ENCODE measurements at regions not wholly inside any gene's neighbourhood (a gene's known extent, or its start where the extent isn't known, plus 50 kb on each side); places are given as distances from the start of the nearest gene placed in this dataset.
"Not testable (repeated sequence)": the region's sequence is repeated elsewhere in the genome, so short reads cannot be mapped to it uniquely, and the experiment has no call there.

DNA sequence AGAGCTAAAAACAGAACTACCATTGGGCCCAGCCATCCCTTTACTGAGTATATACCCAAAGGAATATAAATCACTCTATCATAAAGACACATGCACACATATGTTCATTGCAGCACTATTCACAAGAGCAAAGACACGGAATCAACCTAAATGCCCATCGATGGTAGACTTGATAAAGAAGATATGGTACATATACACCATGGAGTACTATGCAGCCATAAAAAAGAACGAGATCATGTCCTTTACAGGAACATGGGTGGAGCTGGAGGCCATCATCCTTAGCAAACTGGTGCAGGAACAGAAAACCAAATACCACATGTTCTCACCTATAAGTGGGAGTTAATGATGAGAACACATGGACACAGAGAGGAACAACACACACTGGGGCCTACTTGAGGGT is 227.1 kb upstream of the RBBP8 start:
- DNase-seq: not testable (repeated sequence)

DNA sequence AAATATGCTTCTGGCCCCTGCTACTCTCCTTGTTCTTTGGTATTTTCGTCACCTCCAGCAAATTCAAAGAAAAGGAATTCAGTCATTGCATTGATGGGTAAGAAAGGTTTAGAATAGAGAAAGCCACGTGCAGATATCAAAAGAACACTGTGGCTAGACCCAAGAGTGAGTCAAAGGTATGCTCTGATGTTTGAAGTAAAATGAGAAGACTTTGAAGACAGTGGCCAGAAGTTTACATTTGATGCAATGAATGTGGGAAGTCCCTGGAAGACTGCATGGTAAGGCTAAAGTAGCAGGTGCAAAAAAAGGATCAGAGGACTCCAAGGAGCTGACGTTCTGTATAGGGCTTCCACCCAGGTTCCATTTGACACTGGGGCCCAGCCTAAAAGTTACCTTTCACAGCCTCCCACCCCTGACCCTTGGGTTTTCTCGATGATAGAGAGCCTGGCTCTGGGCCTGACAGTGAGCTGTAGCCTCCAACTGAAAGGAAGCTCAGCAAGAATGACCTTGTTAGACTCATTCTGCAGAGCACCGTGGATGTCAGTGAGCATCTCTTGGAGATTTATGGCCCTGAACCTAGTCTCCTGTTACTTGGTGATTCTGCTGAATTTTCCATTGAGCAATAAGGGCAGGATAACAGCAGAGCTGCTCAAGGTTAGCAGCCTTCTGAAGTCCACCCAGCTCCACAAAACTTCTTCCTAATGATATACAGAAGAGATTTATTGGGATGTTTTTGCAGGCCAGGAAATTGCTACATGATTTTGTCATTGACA is 223.7 kb upstream of the RBBP8 start:
- DNase-seq: no peak

DNA sequence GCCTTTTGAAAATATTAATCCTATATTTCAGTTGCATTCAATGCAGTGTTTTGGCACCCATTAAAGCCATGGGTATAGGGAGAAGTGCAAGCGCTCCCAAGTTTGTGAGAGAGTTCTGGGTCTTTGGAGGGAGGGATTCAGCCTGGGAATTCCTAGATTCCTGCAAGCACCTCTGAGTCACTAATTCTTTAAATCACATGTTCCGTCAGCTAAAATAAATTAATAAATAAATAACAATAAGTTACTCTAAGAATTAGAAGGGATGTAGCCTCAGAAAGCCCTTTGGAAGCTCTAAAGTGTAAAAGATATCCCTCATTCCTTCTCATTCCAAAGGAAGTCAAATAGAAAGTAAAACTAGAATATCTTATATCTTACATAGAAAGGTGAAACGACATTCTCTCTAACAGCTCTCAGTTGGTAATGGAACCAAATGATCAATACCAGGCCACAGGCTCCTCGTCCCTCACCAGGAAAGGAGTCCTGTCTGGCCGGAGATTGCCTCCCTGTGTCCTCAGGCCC is 222.4 kb upstream of the RBBP8 start:
- no peak for DNase-seq

- no peak for DNase-seq
Observed at GRCh38 chr18:22711192-22711685, 221.9 kb upstream of the RBBP8 start.

DNA sequence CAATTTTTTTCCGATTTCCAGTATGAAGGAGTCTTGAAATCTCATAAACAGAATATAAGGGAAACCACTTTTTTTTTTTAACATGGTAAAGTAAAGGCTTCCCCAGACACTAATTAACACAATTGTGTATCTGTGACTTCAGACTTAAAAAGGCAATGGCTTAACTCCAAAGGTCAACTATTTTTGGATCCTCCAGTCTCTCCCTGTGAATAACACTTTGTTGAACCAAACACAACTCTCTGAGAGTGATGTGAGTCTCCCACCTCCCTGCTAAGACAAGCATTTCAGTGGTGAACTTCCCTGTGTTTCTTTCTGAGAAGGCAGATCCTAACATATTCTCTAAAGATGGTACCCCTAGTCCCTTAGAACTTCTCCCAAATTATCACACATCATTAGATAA is 219.6 kb upstream of the RBBP8 start:
- no peak for DNase-seq

GRCh38 chr18:22717536-22717935 is 215.6 kb upstream of the RBBP8 start:
- DNase-seq: not testable (repeated sequence)

DNA sequence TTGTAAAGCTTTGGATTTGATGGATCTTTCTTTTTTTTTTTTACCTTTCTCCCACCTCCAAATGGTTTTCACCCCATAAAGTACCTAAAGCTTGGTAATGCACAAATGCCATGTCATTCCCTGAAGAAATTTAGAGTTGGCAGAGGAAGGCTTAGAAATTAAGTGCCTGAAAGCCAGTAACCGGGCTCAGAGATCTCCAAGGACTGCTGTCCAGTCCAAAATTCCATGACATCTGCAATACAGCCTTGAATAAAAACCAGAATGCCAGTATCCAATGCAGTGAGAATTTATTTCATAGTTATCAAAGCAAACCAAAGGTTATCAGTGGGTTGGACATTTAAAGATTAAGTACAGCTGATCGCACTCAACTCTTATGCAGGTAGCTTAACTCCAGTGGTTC is 209.9 kb upstream of the RBBP8 start:
- no peak for DNase-seq

DNA sequence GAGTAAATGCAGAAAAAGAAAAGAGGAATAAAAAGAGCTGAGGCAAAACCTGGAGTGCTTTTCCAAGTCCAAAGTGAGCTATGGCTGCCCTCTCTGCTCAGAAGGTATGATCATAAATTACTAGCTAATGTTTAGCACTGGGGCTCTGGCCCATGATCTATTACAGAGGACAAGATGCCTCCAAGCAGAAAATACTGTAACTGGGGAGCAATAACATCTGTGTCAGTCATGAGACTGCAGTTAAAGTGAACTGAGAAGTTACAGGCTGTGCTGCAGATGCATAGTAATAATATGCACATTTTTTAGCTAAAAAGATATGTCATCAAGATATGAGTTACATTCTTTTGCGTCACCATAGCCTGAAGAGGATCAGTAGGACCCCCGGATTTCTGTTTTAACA is 209.4 kb upstream of the RBBP8 start:
- DNase-seq: no peak

GRCh38 chr18:22726469-22726868 is 206.7 kb upstream of the RBBP8 start:
- no peak for DNase-seq

DNA sequence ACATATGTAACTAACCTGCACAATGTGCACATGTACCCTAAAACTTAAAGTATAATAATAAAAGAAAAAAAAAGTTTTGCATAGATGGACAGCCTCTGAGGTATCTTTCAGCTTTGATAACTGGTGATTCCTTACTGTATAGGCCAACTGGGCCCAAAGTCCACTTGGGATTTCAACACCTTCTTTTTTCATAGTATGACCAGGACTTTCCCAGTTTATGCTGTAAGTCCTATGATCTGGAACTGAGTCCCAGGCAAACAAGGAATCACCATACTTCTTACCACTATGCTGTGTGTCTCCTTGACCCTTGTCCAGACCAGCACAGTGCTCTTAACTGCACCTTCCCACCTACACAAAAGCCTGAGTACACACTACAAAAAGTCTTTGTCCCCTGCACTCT is 205.1 kb upstream of the RBBP8 start:
- no peak for DNase-seq

DNA sequence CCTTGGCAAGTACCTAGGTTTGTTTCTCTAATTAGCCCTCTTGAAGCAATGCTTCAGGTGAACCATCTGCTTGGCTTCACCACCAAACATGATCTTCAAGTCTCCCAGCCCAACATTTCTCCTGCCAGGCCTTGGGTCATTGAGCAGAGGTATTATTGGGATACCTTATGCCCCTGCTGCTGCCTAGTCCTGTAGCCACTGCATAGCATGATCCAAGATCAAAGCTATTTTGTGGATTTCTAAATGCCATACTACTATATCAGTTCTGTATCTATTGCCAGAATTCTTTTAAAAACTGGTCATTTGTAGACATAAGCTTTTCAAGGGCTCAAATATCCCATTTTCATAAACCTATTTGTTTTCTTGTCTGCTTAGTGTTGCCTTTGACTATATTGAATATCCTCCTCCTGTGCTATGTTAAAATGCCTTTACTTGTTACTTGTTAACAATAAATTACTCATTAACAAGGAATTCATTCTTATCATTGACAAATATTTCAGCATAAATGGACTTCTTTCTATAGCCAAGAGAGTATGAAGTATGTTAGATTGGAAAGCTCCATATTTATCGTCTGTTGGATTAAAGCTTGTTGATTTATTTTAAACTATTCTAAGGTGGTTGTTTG is 204.5 kb upstream of the RBBP8 start:
- no peak for DNase-seq

DNA sequence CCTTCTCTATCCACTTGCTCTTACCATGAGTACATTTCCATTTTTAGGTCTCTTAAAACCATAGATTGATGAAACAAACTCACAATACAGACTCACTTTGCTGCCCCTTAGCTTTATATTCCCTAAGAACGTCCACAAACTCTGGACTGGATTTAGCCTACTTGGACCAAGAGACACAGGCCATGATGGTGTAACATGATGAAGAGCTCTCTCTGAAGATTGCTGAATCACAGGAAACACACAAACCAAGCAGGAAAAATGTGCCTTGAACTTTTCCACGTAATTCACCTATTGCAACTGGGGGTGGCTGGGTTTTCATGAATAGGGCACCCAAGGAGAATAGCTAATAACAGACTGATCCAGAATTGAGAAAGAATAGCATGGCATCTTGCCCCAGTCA is 201.7 kb upstream of the RBBP8 start:
- DNase-seq: no peak

GRCh38 chr18:22734105-22734661 is 198.9 kb upstream of the RBBP8 start:
- DNase-seq: no peak

DNA sequence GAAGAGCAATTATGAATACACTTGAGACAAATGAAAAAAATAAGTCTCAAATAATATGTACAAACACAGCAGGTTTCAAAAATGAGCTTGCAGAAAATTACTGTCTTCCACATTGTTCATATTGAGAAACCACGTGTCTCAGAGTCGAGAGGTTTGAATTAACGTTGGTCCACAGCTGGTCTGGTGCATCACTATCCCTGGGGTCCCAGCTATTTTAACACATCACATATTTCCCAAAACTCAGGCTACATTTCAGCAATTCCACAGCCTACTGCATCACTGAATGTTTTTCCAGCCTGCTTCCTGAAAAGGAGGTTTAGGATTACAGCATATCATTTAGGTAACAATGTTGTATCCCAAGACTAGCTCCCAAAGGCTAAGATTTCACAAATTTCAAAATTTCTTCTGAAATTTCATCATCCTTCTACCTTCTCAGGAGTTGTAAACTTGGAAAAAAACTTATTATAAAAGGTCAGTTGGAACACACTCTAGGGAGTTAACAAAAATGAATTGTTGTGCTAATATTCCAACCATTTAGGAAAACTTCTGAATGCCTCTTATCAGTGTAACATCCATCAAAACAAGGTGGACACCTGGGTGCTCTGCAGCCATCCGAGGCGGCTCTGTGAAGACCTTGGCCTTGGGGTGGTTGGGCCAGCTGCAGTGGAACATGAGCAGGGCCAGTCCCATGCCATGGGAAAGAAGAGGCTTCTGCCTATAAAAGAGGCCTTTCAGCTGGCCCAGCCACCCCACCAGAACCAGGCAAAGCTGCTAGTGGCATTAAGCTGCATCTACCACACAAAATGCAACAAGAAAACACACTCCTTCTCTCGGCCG is 198.1 kb upstream of the RBBP8 start:
- no peak for DNase-seq

DNA sequence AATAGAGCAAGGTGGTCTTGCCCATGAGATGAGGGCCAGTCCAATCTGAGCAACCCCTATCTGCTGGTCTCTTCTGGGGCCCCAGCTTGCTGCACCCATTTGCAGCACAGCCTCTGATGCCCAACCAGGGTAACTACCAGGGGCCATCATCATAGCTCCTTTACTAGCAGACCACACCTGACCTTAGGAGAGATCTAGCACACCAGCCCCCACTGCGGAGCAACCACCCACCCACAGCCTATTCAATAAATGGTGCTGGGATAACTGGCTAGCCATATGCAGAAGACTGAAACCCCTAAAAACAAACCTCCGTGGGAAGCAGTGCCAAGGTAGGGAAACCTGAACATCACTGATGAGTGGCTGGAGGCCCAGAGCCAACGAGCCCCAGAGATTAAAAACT is 196.1 kb upstream of the RBBP8 start:
- DNase-seq: no peak

- DNase-seq: no peak
Observed at GRCh38 chr18:22739061-22739642, 194.0 kb upstream of the RBBP8 start.

GRCh38 chr18:22739789-22740188 is 193.3 kb upstream of the RBBP8 start:
- no peak for DNase-seq

GRCh38 chr18:22741318-22741717 is 191.8 kb upstream of the RBBP8 start:
- no peak for DNase-seq

DNA sequence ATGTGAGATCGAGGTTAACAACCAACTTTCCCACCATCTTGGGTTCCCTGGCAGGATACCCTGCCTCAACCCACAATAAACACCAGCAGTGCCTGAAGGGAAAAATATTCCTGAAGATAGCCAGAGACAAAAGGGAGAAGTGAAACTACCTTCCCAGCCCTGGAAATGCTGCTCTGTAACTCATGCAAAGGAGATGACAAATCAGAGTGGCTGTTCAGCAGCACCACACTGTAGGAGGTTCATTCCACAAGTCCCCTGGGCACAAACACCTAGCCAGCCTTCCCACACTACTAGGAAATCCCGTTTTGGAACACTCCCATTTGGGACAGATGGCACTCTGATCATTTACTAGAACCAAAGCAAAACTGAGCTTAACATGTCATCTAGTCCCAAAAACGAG is 190.7 kb upstream of the RBBP8 start:
- DNase-seq: no peak

DNA sequence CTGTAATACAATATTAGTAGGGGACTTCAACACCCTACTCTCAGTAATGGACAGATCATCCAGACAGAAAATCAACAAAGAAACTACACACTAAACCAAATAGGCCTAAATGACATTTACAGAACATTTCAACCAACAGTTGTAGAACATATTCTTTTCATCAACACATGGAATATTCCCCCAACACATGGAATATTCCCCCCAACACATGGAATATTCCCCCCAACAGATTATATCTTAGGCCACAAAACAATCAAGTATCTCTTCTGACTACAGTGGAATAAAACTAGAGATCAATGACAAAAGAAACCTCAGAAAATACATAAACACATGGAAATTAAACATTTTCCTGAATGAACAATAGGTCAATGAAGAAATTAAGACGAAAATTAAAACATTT is 187.2 kb upstream of the RBBP8 start:
- no peak for DNase-seq

GRCh38 chr18:22752014-22752413 is 181.1 kb upstream of the RBBP8 start:
- DNase-seq: no peak

DNA sequence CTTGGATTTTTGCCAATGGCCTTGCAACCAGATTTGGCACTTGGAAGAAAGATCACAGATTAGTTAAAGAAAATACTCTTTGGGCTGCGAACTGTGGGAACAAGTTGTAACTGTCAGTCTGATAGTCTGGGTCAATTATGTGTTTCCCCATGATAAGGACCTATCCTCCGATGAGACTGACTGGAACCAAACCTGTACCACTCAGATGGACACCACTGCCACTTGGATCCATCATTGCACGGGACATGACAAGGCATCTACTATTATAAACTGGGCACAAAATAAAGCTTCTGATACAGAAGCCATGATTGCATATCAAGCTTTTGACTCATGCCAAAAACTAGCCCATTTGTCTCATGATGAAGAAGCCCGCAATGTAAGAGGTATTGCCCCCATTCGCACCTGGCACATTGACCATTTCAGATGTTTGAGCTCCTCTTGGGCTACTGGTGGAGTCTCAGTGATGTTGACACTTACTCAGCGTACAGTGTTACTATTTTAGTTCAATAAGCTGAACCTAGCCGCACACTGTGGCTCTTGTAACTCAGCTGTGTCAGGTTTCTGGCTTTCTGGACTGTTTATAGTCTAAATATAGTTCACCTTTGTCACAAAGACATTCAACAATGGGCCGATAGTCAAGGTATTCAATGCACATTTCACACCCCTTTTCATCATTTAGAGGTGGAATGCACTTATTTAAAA is 179.8 kb upstream of the RBBP8 start:
- DNase-seq: no peak

All from DMS 273 treated with DMSO at 0.1 percent for 48 hours (cell line).